MCF 10A (cell line): ENCODE measurements at regions not wholly inside any gene's neighbourhood (a gene's known extent, or its start where the extent isn't known, plus 50 kb on each side); places are given as distances from the start of the nearest gene placed in this dataset.

Source experiments
- BruUV-seq: library from RNA; stranded (reverse); fragments of 400-500 nt; replicated peaks from 2 replicates; lab custom pipeline; 2021; lab: Mats Ljungman, UMichigan
- CTCF ChIA-PET: fragments of 300-600 bp; sonication (Branson Sonifier 250); formaldehyde crosslinking; extraction: SDS; loops from one replicate; lab custom pipeline; 2021; ENCODE audit warnings: antibody characterized with exemption, inconsistent platforms; lab: Yijun Ruan, JAX
- POLR2A ChIA-PET: fragments of 300-600, 350-650 bp; sonication (Branson Sonifier 250); formaldehyde crosslinking; extraction: SDS; loops from one replicate; lab custom pipeline; 2020; ENCODE audit warnings: antibody characterized with exemption, inconsistent platforms; lab: Yijun Ruan, JAX
- DNase-seq: peaks from one replicate; pipeline ENCODE4 v3.0.0-alpha.2; 2018; ENCODE audit not compliant: unreplicated experiment
- H3K27ac Mint-ChIP-seq: one replicate; pipeline ENCODE4 v1.8.0; 2022; ENCODE audit warnings: mild to moderate bottlenecking, low read depth, mixed read lengths; ENCODE audit not compliant: unreplicated experiment
- H3K27me3 Mint-ChIP-seq: one replicate; pipeline ENCODE4 v1.8.0; 2022; ENCODE audit warnings: mixed read lengths; ENCODE audit not compliant: insufficient read depth, unreplicated experiment
- H3K36me3 Mint-ChIP-seq: one replicate; pipeline ENCODE4 v1.8.0; 2022; ENCODE audit warnings: mild to moderate bottlenecking, moderate library complexity, mixed read lengths; ENCODE audit not compliant: insufficient read depth, unreplicated experiment
- H3K4me1 Mint-ChIP-seq: one replicate; pipeline ENCODE4 v1.8.0; 2022; ENCODE audit warnings: mixed read lengths; ENCODE audit not compliant: insufficient read depth, unreplicated experiment
- H3K4me3 Mint-ChIP-seq: one replicate; pipeline ENCODE4 v1.8.0; 2022; ENCODE audit warnings: mild to moderate bottlenecking, moderate library complexity, mixed read lengths; ENCODE audit not compliant: unreplicated experiment
- H3K9me3 Mint-ChIP-seq: one replicate; pipeline ENCODE4 v1.8.0; 2022; ENCODE audit warnings: mixed read lengths; ENCODE audit not compliant: unreplicated experiment
- intact Hi-C: fragments of 100-400 bp; cut with micrococcal nuclease; formaldehyde crosslinking; loops from 2 replicates; pipeline ENCODE4 v1.14.1; 2022
- TF ChIP-seq, protein P1 (sequence below): fragments of 200-600 bp; IDR thresholded peaks from one replicate; pipeline ENCODE4 v1.8.0; 2022; ENCODE audit warnings: antibody characterized with exemption, mild to moderate bottlenecking; ENCODE audit not compliant: unreplicated experiment

DNA sequence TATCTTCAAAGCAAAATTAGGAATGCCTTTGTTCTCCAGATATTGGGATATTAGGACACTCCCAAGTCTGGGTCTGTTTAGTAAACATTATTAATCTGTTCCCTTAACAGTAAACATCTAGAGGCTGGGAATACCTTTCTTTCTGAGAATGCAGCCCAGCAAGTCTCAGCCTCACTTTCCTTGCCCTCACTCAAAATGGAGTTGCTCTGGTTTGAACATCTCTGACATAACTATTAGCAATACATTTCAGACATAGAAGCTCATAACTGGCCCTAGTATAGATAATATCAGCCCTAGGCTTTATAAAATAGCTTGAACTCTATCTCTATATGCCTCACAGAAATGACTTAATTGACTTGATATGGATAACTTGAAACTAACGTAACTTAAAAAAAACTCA is 299.8 kb downstream of the SPATA18 start:
- CTCF ChIA-PET: no interaction called here
- DNase-seq: no peak
- Mint-ChIP-seq H3K9me3 (peaks cover 7% of the 10 kb centered on the region), H3K36me3 (no peaks in the 10 kb centered on the region), H3K27ac (no peak overlapping the region), H3K27me3 (peaks cover 12% of the 10 kb centered on the region), H3K4me1 (peaks cover 9% of the 10 kb centered on the region), H3K4me3 (no peak overlapping the region)
- TF ChIP-seq, protein P1, sequence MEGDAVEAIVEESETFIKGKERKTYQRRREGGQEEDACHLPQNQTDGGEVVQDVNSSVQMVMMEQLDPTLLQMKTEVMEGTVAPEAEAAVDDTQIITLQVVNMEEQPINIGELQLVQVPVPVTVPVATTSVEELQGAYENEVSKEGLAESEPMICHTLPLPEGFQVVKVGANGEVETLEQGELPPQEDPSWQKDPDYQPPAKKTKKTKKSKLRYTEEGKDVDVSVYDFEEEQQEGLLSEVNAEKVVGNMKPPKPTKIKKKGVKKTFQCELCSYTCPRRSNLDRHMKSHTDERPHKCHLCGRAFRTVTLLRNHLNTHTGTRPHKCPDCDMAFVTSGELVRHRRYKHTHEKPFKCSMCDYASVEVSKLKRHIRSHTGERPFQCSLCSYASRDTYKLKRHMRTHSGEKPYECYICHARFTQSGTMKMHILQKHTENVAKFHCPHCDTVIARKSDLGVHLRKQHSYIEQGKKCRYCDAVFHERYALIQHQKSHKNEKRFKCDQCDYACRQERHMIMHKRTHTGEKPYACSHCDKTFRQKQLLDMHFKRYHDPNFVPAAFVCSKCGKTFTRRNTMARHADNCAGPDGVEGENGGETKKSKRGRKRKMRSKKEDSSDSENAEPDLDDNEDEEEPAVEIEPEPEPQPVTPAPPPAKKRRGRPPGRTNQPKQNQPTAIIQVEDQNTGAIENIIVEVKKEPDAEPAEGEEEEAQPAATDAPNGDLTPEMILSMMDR: no peak
- intact Hi-C loops: no loop called here
- BruUV-seq: no TSS peak
- POLR2A ChIA-PET: no interaction called here

DNA sequence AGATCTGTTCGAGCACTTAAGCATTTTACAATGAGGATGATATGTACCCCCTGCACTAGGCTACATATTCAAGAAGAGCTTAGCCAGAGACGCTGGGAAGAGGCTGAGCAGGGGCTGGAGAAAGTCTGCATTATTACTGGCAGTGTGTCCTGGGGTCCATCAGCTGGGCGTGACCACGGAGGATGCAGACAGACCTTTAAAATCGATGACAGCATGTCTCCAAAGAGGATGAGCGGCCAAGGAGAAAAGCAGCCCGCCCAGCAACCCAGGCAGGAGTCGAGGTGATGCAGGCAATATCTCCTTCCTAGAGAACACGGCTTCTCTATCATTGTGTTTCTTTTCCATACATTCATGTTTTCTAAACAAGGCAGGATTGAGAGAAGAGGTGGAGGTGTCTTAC is 300.7 kb downstream of the USP46 start:
- Mint-ChIP-seq H3K27me3 (no peaks in the 10 kb centered on the region), H3K9me3 (no peaks in the 10 kb centered on the region), H3K4me3 (no peak overlapping the region), H3K36me3 (no peaks in the 10 kb centered on the region), H3K4me1 (peaks cover 2% of the 10 kb centered on the region), H3K27ac (no peak overlapping the region)
- ChIA-PET POLR2A (interaction anchor here (0.5 kb wide), 1 partner anchor 28 kb away, joined by 3 read pairs; no protein-coding TSS in a partner anchor), CTCF (interaction anchor here (0.8 kb wide), 1 partner anchor 12 kb away, joined by 3 read pairs; no protein-coding TSS in a partner anchor)
- intact Hi-C loops: no loop called here
- TF ChIP-seq, protein P1: no peak
- no TSS peak for BruUV-seq
- DNase-seq: no peak

DNA sequence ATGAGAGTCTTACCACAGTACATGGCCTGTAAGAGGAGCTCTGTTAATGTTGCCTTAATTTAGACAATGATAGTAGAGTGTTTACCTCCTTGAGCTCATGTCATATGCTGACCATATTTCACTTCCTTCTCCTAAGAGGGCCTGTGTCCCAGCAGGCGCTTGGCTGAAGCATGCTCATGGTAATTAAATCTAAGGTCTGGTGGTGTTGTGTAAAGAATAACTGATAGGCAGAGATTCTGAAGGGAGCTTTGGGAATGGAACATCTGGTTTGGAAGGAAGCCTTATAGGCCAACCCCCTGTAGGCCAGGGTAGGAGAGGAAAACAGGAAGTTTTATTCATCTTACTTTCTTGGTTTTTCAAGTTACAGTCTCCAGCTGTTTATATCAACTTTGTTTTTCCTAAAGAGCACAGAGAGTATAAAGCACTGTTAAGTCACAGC is 300.2 kb downstream of the USP46 start:
- H3K27ac Mint-ChIP-seq: no peak overlapping the region
- H3K4me3 Mint-ChIP-seq: no peak overlapping the region
- TF ChIP-seq, protein P1: no peak
- intact Hi-C loops: no loop called here
- no peaks in the 10 kb centered on the region for H3K27me3 Mint-ChIP-seq
- POLR2A ChIA-PET: no interaction called here
- no peaks in the 10 kb centered on the region for H3K36me3 Mint-ChIP-seq
- no TSS peak for BruUV-seq
- no peak for DNase-seq
- CTCF ChIA-PET: interaction anchor here (0.8 kb wide), 1 partner anchor 12 kb away, joined by 3 read pairs; no protein-coding TSS in a partner anchor
- no peaks in the 10 kb centered on the region for H3K9me3 Mint-ChIP-seq
- H3K4me1 Mint-ChIP-seq: no peaks in the 10 kb centered on the region

DNA sequence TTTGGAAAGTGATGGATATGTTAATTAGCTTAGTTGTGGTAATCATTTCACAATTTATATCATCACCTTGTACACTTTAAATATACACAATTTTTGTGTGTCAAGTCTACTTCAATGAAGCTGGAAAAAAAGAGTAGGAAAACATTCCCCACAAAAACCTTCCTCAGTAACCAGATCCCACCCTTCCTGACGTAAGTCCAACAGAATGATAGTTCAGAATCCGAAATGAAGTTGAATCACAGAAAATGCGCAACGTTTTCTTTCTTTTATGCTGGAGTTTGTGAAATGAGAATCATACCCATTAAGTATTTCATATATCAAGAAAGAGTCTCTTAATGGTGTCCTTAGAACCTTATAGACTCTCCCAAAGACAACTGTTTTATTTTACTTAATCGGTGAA is 292.9 kb downstream of the USP46 start:
- TF ChIP-seq, protein P1: no peak
- no peak for DNase-seq
- intact Hi-C loops: no loop called here
- H3K4me1 Mint-ChIP-seq: no peaks in the 10 kb centered on the region
- no TSS peak for BruUV-seq
- H3K27me3 Mint-ChIP-seq: no peaks in the 10 kb centered on the region
- H3K27ac Mint-ChIP-seq: no peak overlapping the region
- CTCF ChIA-PET: interaction anchor here (0.8 kb wide), 1 partner anchor 18 kb away, joined by 3 read pairs; no protein-coding TSS in a partner anchor
- H3K9me3 Mint-ChIP-seq: no peaks in the 10 kb centered on the region
- POLR2A ChIA-PET: no interaction called here
- no peaks in the 10 kb centered on the region for H3K36me3 Mint-ChIP-seq
- H3K4me3 Mint-ChIP-seq: no peak overlapping the region
